ENCODE measurements at regions not wholly inside any gene's neighbourhood (a gene's known extent, or its start where the extent isn't known, plus 50 kb on each side); places are given as distances from the start of the nearest gene placed in this dataset.

DNA sequence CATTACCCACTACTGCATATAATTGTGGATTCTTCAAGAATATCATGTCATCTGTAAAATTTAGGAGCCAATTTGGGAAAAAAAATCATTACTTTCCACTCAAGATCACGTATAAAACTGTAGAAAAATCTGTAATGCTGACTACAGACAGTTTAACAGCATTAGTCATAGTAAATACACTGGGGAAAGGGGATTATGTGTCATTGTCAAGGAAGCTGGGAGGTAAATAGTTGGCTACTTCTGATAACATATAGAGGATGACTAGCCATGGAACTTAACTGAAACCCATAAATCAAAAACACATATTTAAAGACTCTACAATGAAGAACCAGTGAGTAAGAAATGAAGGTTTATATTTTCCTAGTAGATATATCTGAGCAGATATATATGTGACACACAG is 1666.4 kb upstream of the IGFBP7 start:
- intact Hi-C loops (cut with DNase I; ENCODE audit: low total_unique reads), result no loop called here
- 41 to 49% (median 49%) methylated on average over 1 of the region's 1 CpG for WGBS, 5 donors
- H3K27ac ChIP-seq, result no peak overlapping the region

GRCh38 chr4:58767598-58767997 is 1657.4 kb upstream of the IGFBP7 start:
- DNase-seq, result no peak
- no peaks in the 10 kb centered on the region for H3K27me3 ChIP-seq (replicated peaks in 1 of 7)
- no peaks in the 10 kb centered on the region for H3K36me3 ChIP-seq
- no peak overlapping the region for H3K27ac ChIP-seq
- no peaks in the 10 kb centered on the region for H3K4me1 ChIP-seq
- peaks cover 0 to 3% (median 0%) of the 10 kb centered on the region in 8 donors for H3K9me3 ChIP-seq
- intact Hi-C loops (cut with DNase I; ENCODE audit: low total_unique reads), result no loop called here
- WGBS, 5 donors, result 30 to 57% (median 33%) methylated on average over 1 of the region's 1 CpG
- no peak overlapping the region for H3K4me3 ChIP-seq
- TF ChIP-seq POLR2AphosphoS5 (IDR thresholded peaks at IDR 0.05) (no peak), POLR2A (IDR thresholded peaks at IDR 0.05) (no peak)
- TF ChIP-seq, protein P1, sequence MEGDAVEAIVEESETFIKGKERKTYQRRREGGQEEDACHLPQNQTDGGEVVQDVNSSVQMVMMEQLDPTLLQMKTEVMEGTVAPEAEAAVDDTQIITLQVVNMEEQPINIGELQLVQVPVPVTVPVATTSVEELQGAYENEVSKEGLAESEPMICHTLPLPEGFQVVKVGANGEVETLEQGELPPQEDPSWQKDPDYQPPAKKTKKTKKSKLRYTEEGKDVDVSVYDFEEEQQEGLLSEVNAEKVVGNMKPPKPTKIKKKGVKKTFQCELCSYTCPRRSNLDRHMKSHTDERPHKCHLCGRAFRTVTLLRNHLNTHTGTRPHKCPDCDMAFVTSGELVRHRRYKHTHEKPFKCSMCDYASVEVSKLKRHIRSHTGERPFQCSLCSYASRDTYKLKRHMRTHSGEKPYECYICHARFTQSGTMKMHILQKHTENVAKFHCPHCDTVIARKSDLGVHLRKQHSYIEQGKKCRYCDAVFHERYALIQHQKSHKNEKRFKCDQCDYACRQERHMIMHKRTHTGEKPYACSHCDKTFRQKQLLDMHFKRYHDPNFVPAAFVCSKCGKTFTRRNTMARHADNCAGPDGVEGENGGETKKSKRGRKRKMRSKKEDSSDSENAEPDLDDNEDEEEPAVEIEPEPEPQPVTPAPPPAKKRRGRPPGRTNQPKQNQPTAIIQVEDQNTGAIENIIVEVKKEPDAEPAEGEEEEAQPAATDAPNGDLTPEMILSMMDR (IDR thresholded peaks at IDR 0.05 in 8 of 11, conservative IDR thresholded peaks at IDR 0.05 in 3 of 11), result no peak

More for the DNA sequence above, 1666.4 kb upstream of the IGFBP7 start:
- TF ChIP-seq, protein P1 (IDR thresholded peaks at IDR 0.05 in 8 of 11, conservative IDR thresholded peaks at IDR 0.05 in 3 of 11), result no peak
- TF ChIP-seq POLR2A (IDR thresholded peaks at IDR 0.05), result no peak
- no peak for TF ChIP-seq POLR2AphosphoS5 (IDR thresholded peaks at IDR 0.05)
- no peaks in the 10 kb centered on the region for H3K27me3 ChIP-seq (replicated peaks in 1 of 7)
- H3K4me1 ChIP-seq, result no peaks in the 10 kb centered on the region
- H3K36me3 ChIP-seq, result no peaks in the 10 kb centered on the region
- no peak overlapping the region for H3K4me3 ChIP-seq
- no peaks in the 10 kb centered on the region for H3K9me3 ChIP-seq
- no peak for DNase-seq

GRCh38 chr4:58766763-58767162 is 1656.6 kb upstream of the IGFBP7 start:
- Histone ChIP-seq H3K27ac (no peak overlapping the region), H3K36me3 (no peaks in the 10 kb centered on the region), H3K27me3 (replicated peaks in 1 of 7) (no peaks in the 10 kb centered on the region), H3K9me3 (peaks cover 0 to 3% (median 0%) of the 10 kb centered on the region in 8 donors), H3K4me1 (no peaks in the 10 kb centered on the region), H3K4me3 (no peak overlapping the region)
- no peak for DNase-seq
- TF ChIP-seq POLR2A (IDR thresholded peaks at IDR 0.05) (no peak), POLR2AphosphoS5 (IDR thresholded peaks at IDR 0.05) (no peak)
- TF ChIP-seq, protein P1 (IDR thresholded peaks at IDR 0.05 in 8 of 11, conservative IDR thresholded peaks at IDR 0.05 in 3 of 11), result no peak
- 74 to 84% (median 78%) methylated on average over 2 of the region's 2 CpGs for WGBS, 5 donors
- intact Hi-C loops (cut with DNase I; ENCODE audit: low total_unique reads), result no loop called here

- intact Hi-C loops (cut with DNase I; ENCODE audit: low total_unique reads), result no loop called here
- TF ChIP-seq POLR2AphosphoS5 (IDR thresholded peaks at IDR 0.05), result no peak
- TF ChIP-seq, protein P1 (IDR thresholded peaks at IDR 0.05 in 8 of 11, conservative IDR thresholded peaks at IDR 0.05 in 3 of 11), result no peak
- no peak for TF ChIP-seq POLR2A (IDR thresholded peaks at IDR 0.05)
- 75 to 93% (median 87%) methylated on average over 2 of the region's 2 CpGs for WGBS, 5 donors
Observed at GRCh38 chr4:58761563-58761962, 1651.4 kb upstream of the IGFBP7 start.

More at GRCh38 chr4:58761563-58761962, 1651.4 kb upstream of the IGFBP7 start:
- Histone ChIP-seq H3K4me3 (no peak overlapping the region), H3K27ac (no peak overlapping the region), H3K4me1 (no peaks in the 10 kb centered on the region), H3K27me3 (replicated peaks in 1 of 7) (no peaks in the 10 kb centered on the region), H3K9me3 (peaks cover 0 to 5% (median 0%) of the 10 kb centered on the region in 8 donors), H3K36me3 (no peaks in the 10 kb centered on the region)
- DNase-seq, result no peak

All from spleen (tissue), 11 donors.